Gastrocnemius medialis (tissue), 4 donors: ENCODE measurements at regions not wholly inside any gene's neighbourhood (a gene's known extent, or its start where the extent isn't known, plus 50 kb on each side); places are given as distances from the start of the nearest gene placed in this dataset.

Experiments
- POLR2A ChIP-seq, 2 donors: fragments of 450-650 bp; IDR thresholded peaks; one replicate each; pipeline ENCODE4 v1.6.1; 2017; ENCODE audit warnings: antibody characterized with exemption in 2 of 2, mild to moderate bottlenecking in 2 of 2, moderate library complexity in 2 of 2
- TF ChIP-seq, protein P1 (sequence below), 5 experiments: fragments of 450-650 bp in 3 of 5; fragments of 200-600 bp in 2 of 5; sonication (generic) in 2 of 5; IDR thresholded peaks in 4 of 5; conservative IDR thresholded peaks in 1 of 5; 1 replicate in 4 of 5; 2 replicates in 1 of 5; pipeline ENCODE4 v1.5.1; 2016 to 2019; ENCODE audit warnings: antibody characterized with exemption in 5 of 5, mild to moderate bottlenecking in 3 of 5, moderate library complexity in 3 of 5

GRCh38 chr3:30314757-30315325 lies 291.6 kb upstream of the TGFBR2 start:
- TF ChIP-seq, protein P1, sequence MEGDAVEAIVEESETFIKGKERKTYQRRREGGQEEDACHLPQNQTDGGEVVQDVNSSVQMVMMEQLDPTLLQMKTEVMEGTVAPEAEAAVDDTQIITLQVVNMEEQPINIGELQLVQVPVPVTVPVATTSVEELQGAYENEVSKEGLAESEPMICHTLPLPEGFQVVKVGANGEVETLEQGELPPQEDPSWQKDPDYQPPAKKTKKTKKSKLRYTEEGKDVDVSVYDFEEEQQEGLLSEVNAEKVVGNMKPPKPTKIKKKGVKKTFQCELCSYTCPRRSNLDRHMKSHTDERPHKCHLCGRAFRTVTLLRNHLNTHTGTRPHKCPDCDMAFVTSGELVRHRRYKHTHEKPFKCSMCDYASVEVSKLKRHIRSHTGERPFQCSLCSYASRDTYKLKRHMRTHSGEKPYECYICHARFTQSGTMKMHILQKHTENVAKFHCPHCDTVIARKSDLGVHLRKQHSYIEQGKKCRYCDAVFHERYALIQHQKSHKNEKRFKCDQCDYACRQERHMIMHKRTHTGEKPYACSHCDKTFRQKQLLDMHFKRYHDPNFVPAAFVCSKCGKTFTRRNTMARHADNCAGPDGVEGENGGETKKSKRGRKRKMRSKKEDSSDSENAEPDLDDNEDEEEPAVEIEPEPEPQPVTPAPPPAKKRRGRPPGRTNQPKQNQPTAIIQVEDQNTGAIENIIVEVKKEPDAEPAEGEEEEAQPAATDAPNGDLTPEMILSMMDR (IDR thresholded peaks at IDR 0.05 in 4 of 5, conservative IDR thresholded peaks at IDR 0.05 in 1 of 5), result no peak
- TF ChIP-seq POLR2A (IDR thresholded peaks at IDR 0.05), result no peak
